Stimulated activated naive CD4-positive, alpha-beta T cell (primary cell): ENCODE measurements at regions not wholly inside any gene's neighbourhood (a gene's known extent, or its start where the extent isn't known, plus 50 kb on each side); places are given as distances from the start of the nearest gene placed in this dataset.
"Not testable (repeated sequence)": the region's sequence is repeated elsewhere in the genome, so short reads cannot be mapped to it uniquely, and the experiment has no call there.

Experiments
- DNase-seq, 6 experiments: peaks; one replicate each; lab custom pipeline; 2025; lab: John Stamatoyannopoulos, UW

GRCh38 chr5:113721171-113721570 lies 207.7 kb downstream of the YTHDC2 start:
- no peak for DNase-seq

GRCh38 chr5:113723021-113723420 lies 209.5 kb downstream of the YTHDC2 start:
- DNase-seq, result no peak

- DNase-seq, result no peak
These were observed 222.3 kb downstream of the YTHDC2 start for GRCh38 chr5:113735751-113736150.

GRCh38 chr5:113742176-113742575 lies 228.7 kb downstream of the YTHDC2 start:
- no peak for DNase-seq

GRCh38 chr5:113742639-113743038 lies 229.1 kb downstream of the YTHDC2 start:
- DNase-seq, result no peak

GRCh38 chr5:113748403-113748802 lies 234.9 kb downstream of the YTHDC2 start:
- DNase-seq, result no peak

GRCh38 chr5:113749334-113749733 lies 235.8 kb downstream of the YTHDC2 start:
- DNase-seq, result no peak

- DNase-seq, result not testable (repeated sequence)
These were observed 239.7 kb downstream of the YTHDC2 start for GRCh38 chr5:113753182-113753581.

- DNase-seq, result no peak
These were observed 242.0 kb downstream of the YTHDC2 start for GRCh38 chr5:113755516-113755915.

- no peak for DNase-seq
These were observed 244.0 kb downstream of the YTHDC2 start for GRCh38 chr5:113757508-113757907.

- DNase-seq, result no peak
These were observed 246.0 kb downstream of the YTHDC2 start for GRCh38 chr5:113759505-113759904.

GRCh38 chr5:113760486-113760885 lies 247.0 kb downstream of the YTHDC2 start:
- DNase-seq, result no peak

- DNase-seq, result no peak
These were observed 248.1 kb downstream of the YTHDC2 start for GRCh38 chr5:113761594-113761993.

GRCh38 chr5:113764382-113764781 lies 250.9 kb downstream of the YTHDC2 start:
- DNase-seq, result no peak

- DNase-seq, result not testable (repeated sequence)
These were observed 253.3 kb downstream of the YTHDC2 start for GRCh38 chr5:113766827-113767226.

GRCh38 chr5:113770648-113771047 lies 257.2 kb downstream of the YTHDC2 start:
- DNase-seq, result no peak

GRCh38 chr5:113771483-113771882 lies 258.0 kb downstream of the YTHDC2 start:
- DNase-seq, result no peak

GRCh38 chr5:113776168-113776567 lies 262.7 kb downstream of the YTHDC2 start:
- DNase-seq, result no peak

- DNase-seq, result no peak
These were observed 263.5 kb downstream of the YTHDC2 start for GRCh38 chr5:113776832-113777525.

GRCh38 chr5:113778147-113778546 lies 264.7 kb downstream of the YTHDC2 start:
- no peak for DNase-seq

GRCh38 chr5:113788141-113788655 lies 274.7 kb downstream of the YTHDC2 start:
- DNase-seq, result no peak

GRCh38 chr5:113789769-113790168 lies 276.3 kb downstream of the YTHDC2 start:
- DNase-seq, result no peak

- no peak for DNase-seq
These were observed 279.3 kb downstream of the YTHDC2 start for GRCh38 chr5:113792806-113793205.

- DNase-seq, result no peak
These were observed 281.5 kb downstream of the YTHDC2 start for GRCh38 chr5:113794981-113795380.
